ENCODE measurements at regions not wholly inside any gene's neighbourhood (a gene's known extent, or its start where the extent isn't known, plus 50 kb on each side); places are given as distances from the start of the nearest gene placed in this dataset.
A peak's percentile ranks its signal among the peaks of the same experiment; 100 is the strongest.
"Not testable (repeated sequence)": the region's sequence is repeated elsewhere in the genome, so short reads cannot be mapped to it uniquely, and the experiment has no call there.

GRCh38 chr1:234862944-234863515 lies 253.1 kb upstream of the IRF2BP2 start:
- DNase-seq (ENCODE audit: low spot score) = peak; percentile 86

- DNase-seq (ENCODE audit: low spot score) = no peak
These were observed 252.5 kb upstream of the IRF2BP2 start for GRCh38 chr1:234862360-234862943.

- DNase-seq (ENCODE audit: low spot score) = no peak
These were observed 251.8 kb upstream of the IRF2BP2 start for GRCh38 chr1:234861761-234862160.

GRCh38 chr1:234861024-234861620 lies 251.1 kb upstream of the IRF2BP2 start:
- DNase-seq (ENCODE audit: low spot score) = no peak

GRCh38 chr1:234858722-234859121 lies 248.7 kb upstream of the IRF2BP2 start:
- DNase-seq (ENCODE audit: low spot score) = no peak

- no peak for DNase-seq (ENCODE audit: low spot score)
These were observed 246.9 kb upstream of the IRF2BP2 start for GRCh38 chr1:234856845-234857245.

GRCh38 chr1:234855851-234856250 lies 245.9 kb upstream of the IRF2BP2 start:
- DNase-seq (ENCODE audit: low spot score) = no peak

- DNase-seq (ENCODE audit: low spot score) = no peak
These were observed 244.7 kb upstream of the IRF2BP2 start for GRCh38 chr1:234854645-234855039.

- DNase-seq (ENCODE audit: low spot score) = peak; percentile 17
These were observed 244.1 kb upstream of the IRF2BP2 start for GRCh38 chr1:234853906-234854644.

GRCh38 chr1:234852659-234853058 lies 242.7 kb upstream of the IRF2BP2 start:
- DNase-seq (ENCODE audit: low spot score) = no peak

- peak; percentile 15 for DNase-seq (ENCODE audit: low spot score)
These were observed 241.8 kb upstream of the IRF2BP2 start for GRCh38 chr1:234851450-234852438.

- DNase-seq (ENCODE audit: low spot score) = no peak
These were observed 239.9 kb upstream of the IRF2BP2 start for GRCh38 chr1:234849832-234850231.

GRCh38 chr1:234848972-234849649 lies 239.1 kb upstream of the IRF2BP2 start:
- DNase-seq (ENCODE audit: low spot score) = peak; percentile 78

GRCh38 chr1:234846813-234847212 lies 236.8 kb upstream of the IRF2BP2 start:
- not testable (repeated sequence) for DNase-seq (ENCODE audit: low spot score)

- no peak for DNase-seq (ENCODE audit: low spot score)
These were observed 235.9 kb upstream of the IRF2BP2 start for GRCh38 chr1:234845836-234846235.

GRCh38 chr1:234845097-234845660 lies 235.2 kb upstream of the IRF2BP2 start:
- DNase-seq (ENCODE audit: low spot score) = no peak

GRCh38 chr1:234844479-234845031 lies 234.6 kb upstream of the IRF2BP2 start:
- no peak for DNase-seq (ENCODE audit: low spot score)

GRCh38 chr1:234843946-234844345 lies 234.0 kb upstream of the IRF2BP2 start:
- no peak for DNase-seq (ENCODE audit: low spot score)

- DNase-seq (ENCODE audit: low spot score) = peak; percentile 26
These were observed 233.0 kb upstream of the IRF2BP2 start for GRCh38 chr1:234842726-234843641.

Measured in AG08395 (cell line).